GM12874 (cell line): ENCODE measurements at regions not wholly inside any gene's neighbourhood (a gene's known extent, or its start where the extent isn't known, plus 50 kb on each side); places are given as distances from the start of the nearest gene placed in this dataset.

Source experiments
- CTCF ChIP-seq: IDR thresholded peaks from 2 replicates; pipeline ENCODE4 v1.5.1; 2011; ENCODE audit warnings: low read depth, mild to moderate bottlenecking, control low read depth, low read length, moderate library complexity; ENCODE audit not compliant: insufficient read depth

GRCh38 chr20:6232436-6232835 lies 109.6 kb upstream of the FERMT1 start:
- no peak for TF ChIP-seq CTCF

- TF ChIP-seq CTCF: no peak
Observed at GRCh38 chr20:6231556-6231955, 108.7 kb upstream of the FERMT1 start.

- TF ChIP-seq CTCF: no peak
Observed at GRCh38 chr20:6228302-6228843, 105.5 kb upstream of the FERMT1 start.

- no peak for TF ChIP-seq CTCF
Observed at GRCh38 chr20:6213311-6213710, 90.5 kb upstream of the FERMT1 start.

GRCh38 chr20:6212903-6213302 lies 90.1 kb upstream of the FERMT1 start:
- no peak for TF ChIP-seq CTCF

- TF ChIP-seq CTCF: no peak
Observed at GRCh38 chr20:6209093-6209492, 86.3 kb upstream of the FERMT1 start.

GRCh38 chr20:6200092-6200491 lies 77.3 kb upstream of the FERMT1 start:
- no peak for TF ChIP-seq CTCF
